HUES48 (cell line): ENCODE measurements at regions not wholly inside any gene's neighbourhood (a gene's known extent, or its start where the extent isn't known, plus 50 kb on each side); places are given as distances from the start of the nearest gene placed in this dataset.

Experiments
- H3K27ac ChIP-seq: one replicate; pipeline ENCODE4 v1.7.0; 2013; ENCODE audit warnings: low read depth, low read length, inconsistent platforms
- H3K27me3 ChIP-seq: 2 replicates; pipeline ENCODE4 v1.6.1; 2013; ENCODE audit warnings: mild to moderate bottlenecking, low read length; ENCODE audit not compliant: control insufficient read depth, insufficient read depth
- H3K36me3 ChIP-seq: 2 replicates; pipeline ENCODE4 v1.6.1; 2013; ENCODE audit warnings: low read length; ENCODE audit not compliant: control insufficient read depth, insufficient read depth
- H3K4me1 ChIP-seq: 2 replicates; pipeline ENCODE4 v1.6.1; 2013; ENCODE audit warnings: mild to moderate bottlenecking, low read length; ENCODE audit not compliant: control insufficient read depth, insufficient read depth
- H3K4me3 ChIP-seq: 2 replicates; pipeline ENCODE4 v1.5.1; 2013; ENCODE audit warnings: mild to moderate bottlenecking, low read depth, low read length
- H3K9ac ChIP-seq: 2 replicates; pipeline ENCODE4 v1.6.1; 2013; ENCODE audit warnings: mild to moderate bottlenecking, low read depth, low read length, moderate library complexity
- H3K9me3 ChIP-seq: 2 replicates; pipeline ENCODE4 v1.6.1; 2013; ENCODE audit warnings: low read length; ENCODE audit not compliant: control insufficient read depth, insufficient read depth

- H3K4me1 ChIP-seq: peaks cover 5% of the 10 kb centered on the region
- H3K27me3 ChIP-seq: no peaks in the 10 kb centered on the region
- H3K9ac ChIP-seq: no peak overlapping the region
Observed at GRCh38 chr2:39537150-39537549, 100.1 kb upstream of the MAP4K3 start.

DNA sequence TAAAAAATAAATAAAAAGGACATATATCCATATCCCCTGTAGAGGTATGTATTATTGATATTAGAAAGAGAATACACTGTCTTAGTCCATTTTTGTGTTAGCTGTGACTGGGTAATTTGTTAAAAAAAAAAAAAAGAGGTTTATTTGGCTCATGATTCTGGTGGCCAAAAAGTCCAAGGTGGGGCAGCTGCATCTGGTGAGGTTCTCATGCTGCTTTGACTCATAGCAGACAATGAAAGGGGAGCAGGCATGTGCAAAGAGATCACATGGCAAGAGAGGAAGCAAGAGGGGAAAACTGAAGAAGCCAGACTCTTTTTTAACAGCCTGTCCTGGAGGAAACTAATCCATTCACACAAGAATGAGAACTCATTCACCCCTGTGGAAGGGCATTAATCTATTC, 101.6 kb upstream of the MAP4K3 start:
- Histone ChIP-seq H3K27ac (no peak overlapping the region), H3K36me3 (no peaks in the 10 kb centered on the region), H3K4me3 (no peak overlapping the region), H3K4me1 (peaks cover 7% of the 10 kb centered on the region), H3K27me3 (no peaks in the 10 kb centered on the region), H3K9me3 (no peaks in the 10 kb centered on the region), H3K9ac (no peak overlapping the region)

More at GRCh38 chr2:39537150-39537549, 100.1 kb upstream of the MAP4K3 start:
- Histone ChIP-seq H3K9me3 (no peaks in the 10 kb centered on the region), H3K27ac (no peak overlapping the region), H3K4me3 (no peak overlapping the region), H3K36me3 (no peaks in the 10 kb centered on the region)

DNA sequence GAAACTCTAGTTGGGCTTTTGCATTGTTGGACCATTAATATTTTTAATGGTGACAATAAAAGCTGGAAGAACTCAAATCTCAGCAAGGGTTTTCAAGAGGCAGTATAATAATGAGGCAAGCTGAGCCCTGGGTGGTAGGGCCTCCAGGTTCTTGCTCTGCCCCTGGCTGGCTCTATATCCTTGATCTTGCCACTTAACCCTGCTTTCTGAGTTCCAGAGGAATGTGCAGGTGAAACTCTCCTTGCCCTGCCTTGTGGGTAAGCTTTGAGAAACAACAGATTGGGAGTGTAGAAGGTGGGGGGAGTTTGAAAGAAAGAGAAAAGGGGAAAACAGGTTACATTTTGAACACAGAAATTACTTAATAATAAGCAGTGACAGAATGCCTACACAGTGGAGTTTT, 103.3 kb upstream of the MAP4K3 start:
- Histone ChIP-seq H3K36me3 (no peaks in the 10 kb centered on the region), H3K9me3 (no peaks in the 10 kb centered on the region), H3K4me1 (0 out of 2 replicates have a peak, but pooled peaks cover 4% of the 10 kb centered on the region), H3K9ac (no peak overlapping the region), H3K27ac (no peak overlapping the region), H3K4me3 (no peak overlapping the region), H3K27me3 (no peaks in the 10 kb centered on the region)

GRCh38 chr2:39541011-39541930, 104.2 kb upstream of the MAP4K3 start:
- H3K4me3 ChIP-seq: no peak overlapping the region
- H3K4me1 ChIP-seq: 0 out of 2 replicates have a peak, but pooled peaks cover 4% of the 10 kb centered on the region
- H3K27me3 ChIP-seq: no peaks in the 10 kb centered on the region
- H3K9me3 ChIP-seq: no peaks in the 10 kb centered on the region
- no peak overlapping the region for H3K9ac ChIP-seq
- no peaks in the 10 kb centered on the region for H3K36me3 ChIP-seq
- H3K27ac ChIP-seq: no peak overlapping the region

DNA sequence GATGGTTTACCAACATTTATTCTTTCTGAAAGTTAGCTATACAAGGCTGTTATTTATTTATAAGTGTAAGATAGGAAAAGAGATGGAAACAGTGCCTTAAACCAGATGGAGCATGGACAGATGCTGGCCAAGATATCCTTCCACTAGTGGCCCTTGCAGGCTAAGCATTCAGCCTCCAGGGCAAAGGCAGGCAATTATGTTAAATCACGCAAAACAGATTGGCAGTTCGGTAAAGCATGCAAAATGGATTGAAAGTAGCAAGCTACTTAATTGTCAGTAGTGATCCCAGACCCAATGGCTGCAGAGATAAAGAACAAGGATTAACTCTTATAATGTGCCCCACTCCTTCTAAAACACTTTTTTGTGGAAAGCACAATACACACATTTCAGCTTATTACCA, 105.4 kb upstream of the MAP4K3 start:
- Histone ChIP-seq H3K9ac (no peak overlapping the region), H3K4me3 (no peak overlapping the region), H3K27me3 (no peaks in the 10 kb centered on the region), H3K36me3 (no peaks in the 10 kb centered on the region), H3K27ac (no peak overlapping the region), H3K9me3 (no peaks in the 10 kb centered on the region), H3K4me1 (0 out of 2 replicates have a peak, but pooled peaks cover 4% of the 10 kb centered on the region)

- Histone ChIP-seq H3K4me3 (no peak overlapping the region), H3K4me1 (0 out of 2 replicates have a peak, but pooled peaks cover 4% of the 10 kb centered on the region), H3K27ac (no peak overlapping the region), H3K9me3 (no peaks in the 10 kb centered on the region), H3K36me3 (no peaks in the 10 kb centered on the region), H3K27me3 (no peaks in the 10 kb centered on the region), H3K9ac (no peak overlapping the region)
Observed at GRCh38 chr2:39545957-39546356, 108.9 kb upstream of the MAP4K3 start.

- H3K27ac ChIP-seq: no peak overlapping the region
- H3K4me1 ChIP-seq: 0 out of 2 replicates have a peak, but pooled peaks cover 4% of the 10 kb centered on the region
- no peaks in the 10 kb centered on the region for H3K27me3 ChIP-seq
- H3K9ac ChIP-seq: no peak overlapping the region
- no peaks in the 10 kb centered on the region for H3K36me3 ChIP-seq
- H3K4me3 ChIP-seq: no peak overlapping the region
- no peaks in the 10 kb centered on the region for H3K9me3 ChIP-seq
Observed at GRCh38 chr2:39546409-39546808, 109.3 kb upstream of the MAP4K3 start.

DNA sequence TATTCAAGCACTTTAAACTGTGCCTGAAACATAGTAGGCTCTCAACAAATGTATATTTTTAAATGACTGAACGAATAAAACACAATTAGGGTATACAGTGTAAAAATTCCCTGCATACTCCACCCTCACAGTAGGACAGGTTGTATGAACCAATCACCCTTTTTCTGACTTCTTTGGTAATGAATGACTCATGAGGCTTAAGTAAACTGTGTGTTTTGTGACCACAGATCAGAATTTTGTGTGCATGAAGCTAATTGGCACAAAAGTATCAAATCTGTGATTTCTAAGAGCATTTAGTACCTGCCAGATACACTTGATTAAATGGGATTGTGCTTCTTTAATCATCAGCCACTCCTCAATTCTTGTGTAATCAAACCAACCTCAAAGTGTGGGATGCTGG, 109.9 kb upstream of the MAP4K3 start:
- Histone ChIP-seq H3K9me3 (no peaks in the 10 kb centered on the region), H3K27me3 (no peaks in the 10 kb centered on the region), H3K36me3 (no peaks in the 10 kb centered on the region), H3K9ac (no peak overlapping the region), H3K4me1 (0 out of 2 replicates have a peak, but pooled peaks cover 4% of the 10 kb centered on the region), H3K27ac (no peak overlapping the region), H3K4me3 (no peak overlapping the region)

DNA sequence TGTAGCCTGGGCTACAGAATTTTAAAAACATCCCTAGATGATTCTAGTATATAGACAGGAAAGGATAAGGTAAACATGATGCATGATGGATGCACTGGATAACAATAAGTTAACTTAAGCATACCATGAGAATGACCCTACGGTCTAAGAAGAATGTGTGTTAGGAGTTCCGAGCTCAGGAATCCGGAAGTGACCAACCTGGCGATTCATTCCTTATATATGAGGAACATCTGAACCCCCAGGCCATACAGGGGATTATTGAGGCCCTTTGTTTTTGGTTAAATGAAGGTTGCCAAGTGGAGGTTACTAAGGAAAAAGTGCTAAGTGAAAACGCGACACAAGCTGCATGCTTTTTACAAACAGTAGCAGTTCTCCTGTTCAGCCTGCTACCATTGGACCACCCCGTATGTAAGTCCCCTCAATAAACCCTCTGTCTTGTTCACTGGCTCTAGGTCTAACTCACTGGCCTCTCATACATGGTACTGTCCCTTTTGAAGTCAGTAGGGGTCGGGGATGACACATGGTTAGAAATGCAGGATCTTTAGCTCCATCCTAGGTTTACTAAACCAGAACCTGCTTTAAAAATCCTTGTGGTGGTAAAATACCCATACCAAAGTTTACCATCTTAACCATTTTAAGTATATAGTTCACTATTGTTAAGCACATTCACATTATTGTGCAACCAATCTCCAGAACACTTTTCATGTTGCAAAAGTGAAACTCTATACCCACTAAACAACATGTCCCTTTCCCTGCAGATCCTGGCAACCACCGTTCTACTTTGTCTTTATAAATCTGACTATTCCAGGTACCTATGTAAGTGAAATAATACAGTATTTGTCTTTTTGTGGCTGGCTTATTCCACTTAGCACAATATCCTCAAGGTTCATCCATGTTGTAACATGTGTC, 111.0 kb upstream of the MAP4K3 start:
- no peak overlapping the region for H3K4me3 ChIP-seq
- no peak overlapping the region for H3K27ac ChIP-seq
- H3K9me3 ChIP-seq: no peaks in the 10 kb centered on the region
- H3K27me3 ChIP-seq: no peaks in the 10 kb centered on the region
- H3K9ac ChIP-seq: no peak overlapping the region
- no peaks in the 10 kb centered on the region for H3K4me1 ChIP-seq
- H3K36me3 ChIP-seq: no peaks in the 10 kb centered on the region

GRCh38 chr2:39549000-39549399, 111.9 kb upstream of the MAP4K3 start:
- no peak overlapping the region for H3K9ac ChIP-seq
- H3K36me3 ChIP-seq: no peaks in the 10 kb centered on the region
- H3K4me3 ChIP-seq: no peak overlapping the region
- no peaks in the 10 kb centered on the region for H3K4me1 ChIP-seq
- H3K9me3 ChIP-seq: no peaks in the 10 kb centered on the region
- no peaks in the 10 kb centered on the region for H3K27me3 ChIP-seq
- H3K27ac ChIP-seq: no peak overlapping the region
